Keratinocyte (primary cell): ENCODE measurements at regions not wholly inside any gene's neighbourhood (a gene's known extent, or its start where the extent isn't known, plus 50 kb on each side); places are given as distances from the start of the nearest gene placed in this dataset.
"Not testable (repeated sequence)": the region's sequence is repeated elsewhere in the genome, so short reads cannot be mapped to it uniquely, and the experiment has no call there.

ENCODE experiments used
- DNase-seq: peaks from one replicate; pipeline ENCODE4 v3.0.0-alpha.2; 2011; ENCODE audit warnings: low read depth, missing footprints, low spot score
- FAIRE-seq: peaks from 2 replicates; lab custom pipeline; 2011; peaks lifted over from hg19 to GRCh38; lab: Jason Lieb, UNC
- H2AFZ ChIP-seq: 2 replicates; pipeline ENCODE4 v1.6.0; 2012; ENCODE audit warnings: low read length, control low read depth, inconsistent platforms; ENCODE audit not compliant: control insufficient read depth
- H3K27ac ChIP-seq: 2 replicates; pipeline ENCODE4 v1.5.1; 2011; ENCODE audit warnings: low read length; ENCODE audit not compliant: control insufficient read depth, insufficient read depth
- H3K27me3 ChIP-seq: 3 replicates; pipeline ENCODE4 v1.6.0; 2011; ENCODE audit warnings: low read length; ENCODE audit not compliant: control insufficient read depth, insufficient read depth; ENCODE audit errors: extremely low read depth
- H3K36me3 ChIP-seq, 2 experiments: 2 replicates in 1 of 2; 3 replicates in 1 of 2; pipeline ENCODE4 v1.5.1; 2011; ENCODE audit warnings: low read length in 2 of 2, mild to moderate bottlenecking in 1 of 2; ENCODE audit not compliant: control insufficient read depth in 2 of 2, insufficient read depth in 2 of 2; ENCODE audit errors: extremely low read depth in 1 of 2
- H3K4me1 ChIP-seq: 3 replicates; pipeline ENCODE4 v1.5.1; 2011; ENCODE audit warnings: low read length; ENCODE audit not compliant: control insufficient read depth, insufficient read depth; ENCODE audit errors: extremely low read depth
- H3K4me2 ChIP-seq: 3 replicates; pipeline ENCODE4 v1.6.0; 2011; ENCODE audit warnings: low read depth, low read length; ENCODE audit not compliant: control insufficient read depth, insufficient read depth; ENCODE audit errors: extremely low read depth
- H3K4me3 ChIP-seq, 3 experiments: fragments of 200-600 bp in 1 of 3; sonication (generic) in 1 of 3; 2 replicates in 2 of 3; 3 replicates in 1 of 3; pipeline ENCODE4 v1.5.1; 2011 to 2016; ENCODE audit warnings: low read length in 3 of 3, mild to moderate bottlenecking in 3 of 3, control low read depth in 2 of 3, inconsistent platforms in 1 of 3, low read depth in 1 of 3, mixed read lengths in 1 of 3, mixed run types in 1 of 3, moderate library complexity in 1 of 3; ENCODE audit not compliant: control insufficient read depth in 2 of 3, insufficient read depth in 2 of 3; ENCODE audit errors: extremely low read depth in 1 of 3
- H3K79me2 ChIP-seq: 2 replicates; pipeline ENCODE4 v1.6.0; 2012; ENCODE audit warnings: low read length; ENCODE audit not compliant: control insufficient read depth, insufficient read depth
- H3K9ac ChIP-seq: 3 replicates; pipeline ENCODE4 v1.6.0; 2011; ENCODE audit warnings: low read length; ENCODE audit not compliant: control insufficient read depth, insufficient read depth; ENCODE audit errors: extremely low read depth
- H3K9me1 ChIP-seq: 3 replicates; pipeline ENCODE4 v1.6.0; 2011; ENCODE audit warnings: low read length; ENCODE audit not compliant: control insufficient read depth, insufficient read depth; ENCODE audit errors: extremely low read depth
- H3K9me3 ChIP-seq: 2 replicates; pipeline ENCODE4 v1.5.1; 2012; ENCODE audit warnings: low read depth, low read length; ENCODE audit not compliant: control insufficient read depth
- H4K20me1 ChIP-seq: 3 replicates; pipeline ENCODE4 v1.6.0; 2011; ENCODE audit warnings: low read length; ENCODE audit not compliant: control insufficient read depth, insufficient read depth; ENCODE audit errors: extremely low read depth
- CTCF ChIP-seq, 3 experiments: IDR thresholded peaks in 1 of 3; conservative IDR thresholded peaks in 1 of 3; optimal IDR thresholded peaks in 1 of 3; 2 replicates in 2 of 3; 3 replicates in 1 of 3; pipeline versions ENCODE3 to v1.5.1; 2011; ENCODE audit warnings: low read length in 3 of 3, mild to moderate bottlenecking in 3 of 3, moderate library complexity in 2 of 3, control low read depth in 1 of 3, inconsistent platforms in 1 of 3; ENCODE audit not compliant: insufficient read depth in 2 of 3; ENCODE audit errors: extremely low read depth in 1 of 3
- EZH2 ChIP-seq: IDR thresholded peaks from one replicate; pipeline ENCODE4 v1.6.1; 2012; ENCODE audit warnings: inconsistent platforms, mild to moderate bottlenecking, low read length, moderate library complexity
- dilution Hi-C: fragments of 300-500 bp; cut with MboI; formaldehyde crosslinking; loops from one replicate; pipeline ENCODE4 v1.7.0; 2020; ENCODE audit warnings: low sequenced_read_pairs; ENCODE audit not compliant: extremely low pct_ligation_motif_present

GRCh38 chr19:30256496-30256850, 115.7 kb upstream of the ZNF536 start:
- H4K20me1 ChIP-seq, result no peaks in the 10 kb centered on the region
- peaks cover 2% of the 10 kb centered on the region for H3K9me3 ChIP-seq
- dilution Hi-C loops, result no loop called here
- DNase-seq (no peak), FAIRE-seq (no peak)
- H3K36me3 ChIP-seq, result no peaks in the 10 kb centered on the region
- H3K27me3 ChIP-seq, result no peaks in the 10 kb centered on the region
- no peak overlapping the region for H3K4me3 ChIP-seq
- no peaks in the 10 kb centered on the region for H3K9me1 ChIP-seq
- H2AFZ ChIP-seq, result no peak overlapping the region
- no peak overlapping the region for H3K4me2 ChIP-seq
- H3K9ac ChIP-seq, result no peak overlapping the region
- no peak overlapping the region for H3K27ac ChIP-seq
- H3K79me2 ChIP-seq, result no peaks in the 10 kb centered on the region
- no peaks in the 10 kb centered on the region for H3K4me1 ChIP-seq
- TF ChIP-seq EZH2 (no peak), CTCF (optimal IDR thresholded peaks at IDR 0.05 in 1 of 3, IDR thresholded peaks at IDR 0.05 in 1 of 3, conservative IDR thresholded peaks at IDR 0.05 in 1 of 3; ENCODE audit: extremely low read depth in 1 of 3, insufficient read depth in 2 of 3, low read length in 3 of 3) (no peak)

DNA sequence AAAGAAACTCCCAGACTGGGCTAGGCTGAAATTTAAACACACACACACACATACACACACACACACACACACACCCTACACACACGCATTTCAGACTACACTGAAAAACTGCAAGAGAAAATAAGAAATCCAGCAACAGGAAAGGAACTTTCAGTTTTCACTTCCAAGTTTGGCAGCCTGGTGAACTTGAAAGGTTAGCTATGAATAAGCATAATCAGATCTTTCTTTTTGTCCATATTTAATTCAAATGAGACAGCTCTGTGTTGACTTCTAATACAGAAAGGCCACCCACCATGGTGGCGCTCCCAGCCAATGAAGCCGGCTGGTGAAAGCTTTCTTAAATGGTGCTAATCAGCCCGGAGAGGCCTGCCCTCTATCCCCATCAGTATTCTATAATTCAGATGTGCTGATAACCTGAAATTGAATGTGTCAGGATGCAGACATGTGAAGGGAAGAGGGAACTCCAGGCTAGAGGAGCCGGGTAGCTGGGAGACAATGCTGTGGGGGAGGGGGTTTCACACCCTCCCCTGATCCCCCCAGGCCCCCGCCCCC, 108.3 kb upstream of the ZNF536 start:
- no peaks in the 10 kb centered on the region for H3K36me3 ChIP-seq
- no peak overlapping the region for H3K4me3 ChIP-seq
- DNase-seq, result no peak
- FAIRE-seq, result no peak
- no peaks in the 10 kb centered on the region for H3K79me2 ChIP-seq
- H3K27me3 ChIP-seq, result no peaks in the 10 kb centered on the region
- no peak overlapping the region for H3K4me2 ChIP-seq
- no peaks in the 10 kb centered on the region for H4K20me1 ChIP-seq
- dilution Hi-C loops, result no loop called here
- H3K9ac ChIP-seq, result no peak overlapping the region
- H3K9me1 ChIP-seq, result no peaks in the 10 kb centered on the region
- H3K4me1 ChIP-seq, result no peaks in the 10 kb centered on the region
- H3K27ac ChIP-seq, result no peak overlapping the region
- TF ChIP-seq CTCF (optimal IDR thresholded peaks at IDR 0.05 in 1 of 3, IDR thresholded peaks at IDR 0.05 in 1 of 3, conservative IDR thresholded peaks at IDR 0.05 in 1 of 3; ENCODE audit: extremely low read depth in 1 of 3, insufficient read depth in 2 of 3, low read length in 3 of 3) (no peak), EZH2 (no peak)
- H3K9me3 ChIP-seq, result peaks cover 2% of the 10 kb centered on the region
- H2AFZ ChIP-seq, result no peak overlapping the region

DNA sequence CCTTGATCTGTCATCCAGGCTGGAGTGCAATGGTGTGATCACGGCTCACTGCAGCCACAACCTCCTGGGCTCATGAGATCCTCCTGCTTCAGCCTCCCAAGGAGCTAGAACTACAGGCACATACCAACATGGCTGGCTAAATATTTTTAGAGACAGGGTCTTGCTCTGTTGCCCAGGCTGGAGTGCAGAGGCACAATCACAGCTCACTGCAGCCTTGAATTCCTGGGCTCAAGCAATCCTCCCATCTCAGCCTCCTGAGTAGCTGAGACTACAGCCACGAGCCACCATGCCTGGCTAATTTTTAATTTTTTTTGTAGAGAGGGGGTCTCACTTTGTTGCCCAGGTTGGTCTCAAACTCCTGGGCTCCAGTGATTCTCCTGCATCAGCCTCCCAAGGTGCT, 106.3 kb upstream of the ZNF536 start:
- H3K9ac ChIP-seq, FAIRE-seq, H3K27ac ChIP-seq, H3K4me1 ChIP-seq, H2AFZ ChIP-seq, H3K9me1 ChIP-seq, H3K27me3 ChIP-seq, H3K36me3 ChIP-seq, H3K79me2 ChIP-seq, H3K9me3 ChIP-seq, DNase-seq, H3K4me3 ChIP-seq, dilution Hi-C loops, H4K20me1 ChIP-seq, H3K4me2 ChIP-seq: not testable (repeated sequence)
